Mucosa of stomach (tissue), 1 donor: ENCODE measurements at regions not wholly inside any gene's neighbourhood (a gene's known extent, or its start where the extent isn't known, plus 50 kb on each side); places are given as distances from the start of the nearest gene placed in this dataset.

Experiments used
- H3K27me3 ChIP-seq: one replicate; pipeline ENCODE4 v1.7.0; 2013; ENCODE audit warnings: mild to moderate bottlenecking, low read length; ENCODE audit not compliant: control insufficient read depth, insufficient read depth
- H3K36me3 ChIP-seq: one replicate; pipeline ENCODE4 v1.7.0; 2013; ENCODE audit warnings: low read length; ENCODE audit not compliant: control insufficient read depth, insufficient read depth
- H3K4me1 ChIP-seq: one replicate; pipeline ENCODE4 v1.7.0; 2013; ENCODE audit warnings: mild to moderate bottlenecking, low read length; ENCODE audit not compliant: control insufficient read depth, insufficient read depth
- H3K4me3 ChIP-seq: one replicate; pipeline ENCODE4 v1.7.0; 2013; ENCODE audit warnings: low read length
- H3K9ac ChIP-seq: one replicate; pipeline ENCODE4 v1.7.0; 2013; ENCODE audit warnings: mild to moderate bottlenecking, low read length, moderate library complexity
- H3K9me3 ChIP-seq: one replicate; pipeline ENCODE4 v1.7.0; 2013; ENCODE audit warnings: mild to moderate bottlenecking, low read length, moderate library complexity; ENCODE audit not compliant: control insufficient read depth
- donor health status: Pancreatic carcinoma.

DNA sequence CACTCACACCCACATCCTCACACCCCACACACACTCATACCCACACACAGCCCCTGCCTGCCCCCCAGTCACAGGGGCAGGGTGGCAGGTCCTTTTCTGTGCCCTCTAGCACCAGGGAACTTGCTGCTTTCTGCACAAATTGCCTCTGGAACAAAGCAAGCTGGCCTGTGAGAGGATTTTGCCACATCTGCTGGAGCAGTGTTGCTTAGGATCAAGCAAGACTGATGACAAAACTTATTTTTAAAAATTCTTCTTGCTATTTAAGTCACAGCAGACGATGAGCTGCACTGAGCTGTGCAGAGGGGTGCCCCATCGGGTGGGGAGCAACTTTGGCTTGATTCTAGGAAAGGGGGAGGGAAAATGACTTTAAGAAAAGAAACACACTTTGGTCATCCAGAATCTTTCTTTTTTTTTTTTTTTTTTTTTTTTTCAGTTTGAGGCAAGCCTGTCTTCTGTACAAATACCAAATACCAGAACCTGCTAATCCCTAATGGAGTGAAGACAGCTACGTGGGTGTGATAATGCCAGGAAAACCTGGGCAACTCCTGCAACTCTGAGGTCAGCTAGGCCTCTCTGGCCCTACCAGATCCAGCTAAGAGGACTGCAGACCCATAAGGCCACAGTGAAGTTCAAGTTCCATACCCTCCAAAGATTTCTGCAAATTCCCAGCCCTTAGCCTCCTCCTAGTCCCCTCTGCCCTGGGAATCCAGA, 195.3 kb downstream of the ABHD5 start:
- Histone ChIP-seq H3K9me3 (no peaks in the 10 kb centered on the region), H3K27me3 (no peaks in the 10 kb centered on the region), H3K4me3 (no peak overlapping the region), H3K9ac (no peak overlapping the region), H3K4me1 (peaks cover 10% of the 10 kb centered on the region), H3K36me3 (no peaks in the 10 kb centered on the region)

DNA sequence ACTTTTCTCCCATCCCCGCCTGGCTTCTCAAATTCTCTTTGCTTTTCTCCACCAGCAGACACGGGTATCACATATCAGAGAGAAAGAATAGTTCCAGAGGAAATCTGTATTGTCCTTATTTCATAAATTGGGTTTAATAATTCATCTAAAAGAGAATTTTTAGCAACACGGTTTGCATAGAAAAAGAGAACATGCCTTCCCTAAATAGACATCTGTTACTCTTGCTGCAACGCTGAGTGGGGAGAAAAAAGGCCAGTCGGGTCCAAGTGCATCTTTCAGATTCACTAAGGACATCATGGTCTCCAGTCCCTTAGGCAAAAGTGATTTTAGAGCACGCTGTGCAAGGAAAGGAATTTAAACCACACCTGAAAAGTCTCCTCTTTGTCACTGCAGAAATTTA, 201.3 kb downstream of the ABHD5 start:
- Histone ChIP-seq H3K4me3 (no peak overlapping the region), H3K9me3 (no peaks in the 10 kb centered on the region), H3K4me1 (peaks cover 11% of the 10 kb centered on the region), H3K36me3 (no peaks in the 10 kb centered on the region), H3K27me3 (peaks cover 29% of the 10 kb centered on the region), H3K9ac (no peak overlapping the region)

DNA sequence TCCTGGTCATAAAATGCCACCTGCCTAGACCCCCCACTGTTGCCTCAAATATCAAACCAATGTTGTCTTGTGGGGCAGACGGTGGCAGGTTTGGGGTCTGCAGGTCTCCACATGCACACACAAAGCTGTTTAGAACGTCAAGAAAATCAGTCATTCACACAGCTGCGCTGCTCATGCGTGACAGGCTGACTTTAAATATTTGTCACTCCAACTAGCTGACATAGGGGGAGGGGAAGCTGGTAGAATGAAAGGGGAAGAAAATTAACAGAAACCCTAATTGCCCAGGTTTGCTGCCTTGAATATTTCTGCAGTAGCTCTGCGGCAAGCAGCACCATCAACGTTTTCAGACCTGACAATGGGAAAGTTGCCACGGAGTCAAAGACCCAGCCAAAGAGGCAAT, 201.8 kb downstream of the ABHD5 start:
- Histone ChIP-seq H3K36me3 (no peaks in the 10 kb centered on the region), H3K9ac (no peak overlapping the region), H3K9me3 (no peaks in the 10 kb centered on the region), H3K27me3 (peaks cover 29% of the 10 kb centered on the region), H3K4me3 (no peak overlapping the region), H3K4me1 (peaks cover 11% of the 10 kb centered on the region)

DNA sequence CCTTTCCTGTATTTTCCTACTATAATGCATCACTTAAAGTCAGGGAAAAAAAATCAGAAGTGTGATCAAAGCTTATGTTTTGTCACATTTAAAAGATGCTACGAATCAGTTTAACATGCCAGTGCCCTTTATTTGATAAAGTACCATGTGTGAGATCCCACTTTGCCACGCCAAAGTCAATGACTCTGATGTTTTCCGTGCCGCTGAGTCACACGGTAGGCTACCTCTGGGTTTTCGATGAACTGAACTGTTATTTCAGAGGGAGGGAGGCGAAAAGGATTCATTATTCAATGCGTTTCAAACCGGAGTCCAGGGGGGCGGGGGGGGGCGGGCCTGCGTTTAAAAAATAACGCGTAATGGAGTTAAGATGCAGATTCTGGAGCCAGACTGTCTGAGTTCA, 203.0 kb downstream of the ABHD5 start:
- no peak overlapping the region for H3K4me3 ChIP-seq
- peaks cover 11% of the 10 kb centered on the region for H3K4me1 ChIP-seq
- no peaks in the 10 kb centered on the region for H3K36me3 ChIP-seq
- H3K9me3 ChIP-seq, result no peaks in the 10 kb centered on the region
- H3K27me3 ChIP-seq, result peaks cover 35% of the 10 kb centered on the region
- H3K9ac ChIP-seq, result no peak overlapping the region

DNA sequence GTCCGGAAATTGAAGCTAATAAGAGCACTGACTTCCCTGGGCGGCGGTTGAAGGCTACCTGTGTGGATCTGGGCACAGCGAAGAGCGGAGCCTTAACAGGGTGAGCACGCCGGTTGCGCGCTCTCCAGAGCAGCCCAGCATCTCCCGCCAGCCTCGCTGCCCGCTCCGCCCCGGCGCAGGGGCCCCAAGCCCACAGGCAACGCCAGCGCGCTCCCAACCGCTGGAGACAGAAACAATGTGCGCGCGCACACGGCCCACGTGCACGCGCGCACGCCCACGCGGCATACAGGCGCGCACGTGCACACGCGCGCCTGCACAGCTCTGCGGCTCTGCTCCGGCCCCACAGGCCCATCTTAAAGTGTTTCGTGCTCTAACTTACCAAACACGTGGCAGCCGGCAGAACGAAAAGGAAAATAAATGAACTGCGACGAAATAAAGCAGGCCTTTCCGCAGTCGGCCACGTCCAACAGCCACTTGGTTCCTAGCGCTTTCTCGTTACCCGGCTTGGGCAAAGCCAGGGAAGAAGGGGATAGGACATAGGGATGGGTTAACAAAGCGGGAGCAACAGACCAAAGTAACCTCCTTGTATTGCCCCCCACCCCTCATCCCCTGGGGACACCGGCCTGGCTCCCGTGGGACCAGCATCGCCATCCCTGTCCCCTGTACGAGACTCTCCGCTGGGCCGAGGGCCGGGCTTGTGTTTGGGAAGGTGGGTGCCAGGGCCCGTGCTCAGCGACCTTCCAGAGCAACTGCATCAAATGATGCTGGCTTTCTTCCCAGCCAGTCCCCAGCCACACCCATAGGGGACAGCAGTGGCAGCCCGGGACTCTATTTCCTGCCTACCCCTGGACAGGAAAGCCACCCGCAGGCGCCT, 203.7 kb downstream of the ABHD5 start:
- Histone ChIP-seq H3K4me3 (peak overlapping the region; percentile 31), H3K9ac (peak overlapping the region; percentile 43), H3K9me3 (no peaks in the 10 kb centered on the region)

DNA sequence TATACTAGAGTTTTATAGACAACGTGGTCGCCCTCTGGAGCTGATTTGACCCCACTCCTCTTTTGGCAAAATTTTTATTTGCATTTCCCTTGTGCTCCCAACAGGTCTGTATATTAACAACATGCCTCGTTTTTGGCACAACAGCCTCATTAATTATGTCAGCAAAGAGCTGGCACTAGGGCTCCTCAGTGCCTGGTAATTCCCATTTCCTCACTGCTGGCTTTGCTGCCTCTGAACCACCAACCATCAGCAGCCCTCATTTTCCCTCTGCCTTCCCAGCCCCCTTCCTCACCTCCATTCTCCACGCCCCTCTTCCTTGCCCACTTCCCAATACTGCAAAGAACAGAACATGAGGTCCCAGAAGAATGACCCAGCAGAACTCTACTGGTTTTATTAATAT, 204.8 kb downstream of the ABHD5 start:
- H3K9ac ChIP-seq, result no peak overlapping the region
- H3K4me3 ChIP-seq, result no peak overlapping the region
- H3K27me3 ChIP-seq, result peaks cover 35% of the 10 kb centered on the region
- H3K36me3 ChIP-seq, result no peaks in the 10 kb centered on the region
- no peaks in the 10 kb centered on the region for H3K9me3 ChIP-seq
- peaks cover 11% of the 10 kb centered on the region for H3K4me1 ChIP-seq

More for the DNA sequence above, 203.7 kb downstream of the ABHD5 start:
- Histone ChIP-seq H3K27me3 (peaks cover 35% of the 10 kb centered on the region), H3K4me1 (peaks cover 11% of the 10 kb centered on the region), H3K36me3 (no peaks in the 10 kb centered on the region)

DNA sequence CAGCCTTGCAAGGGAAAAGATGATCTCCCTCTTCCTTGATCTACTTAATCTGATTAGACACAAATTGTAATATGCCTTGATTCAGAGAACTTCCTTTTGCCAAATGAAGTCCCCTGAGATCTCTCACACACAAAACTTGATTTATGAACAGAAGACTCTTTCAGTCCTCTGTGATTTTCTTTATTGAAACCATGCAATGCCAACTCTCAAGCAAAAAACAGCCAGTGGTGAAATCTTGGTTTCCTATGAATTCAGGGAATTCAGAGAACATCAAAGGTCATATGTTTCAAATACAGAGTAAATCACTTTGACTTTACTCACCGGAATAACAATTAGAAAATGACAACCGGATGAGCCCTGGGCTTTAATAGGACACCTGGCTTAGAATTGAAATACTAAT, 211.7 kb downstream of the ABHD5 start:
- H3K36me3 ChIP-seq, result no peaks in the 10 kb centered on the region
- no peak overlapping the region for H3K4me3 ChIP-seq
- peaks cover 6% of the 10 kb centered on the region for H3K27me3 ChIP-seq
- H3K9me3 ChIP-seq, result no peaks in the 10 kb centered on the region
- no peaks in the 10 kb centered on the region for H3K4me1 ChIP-seq
- no peak overlapping the region for H3K9ac ChIP-seq

DNA sequence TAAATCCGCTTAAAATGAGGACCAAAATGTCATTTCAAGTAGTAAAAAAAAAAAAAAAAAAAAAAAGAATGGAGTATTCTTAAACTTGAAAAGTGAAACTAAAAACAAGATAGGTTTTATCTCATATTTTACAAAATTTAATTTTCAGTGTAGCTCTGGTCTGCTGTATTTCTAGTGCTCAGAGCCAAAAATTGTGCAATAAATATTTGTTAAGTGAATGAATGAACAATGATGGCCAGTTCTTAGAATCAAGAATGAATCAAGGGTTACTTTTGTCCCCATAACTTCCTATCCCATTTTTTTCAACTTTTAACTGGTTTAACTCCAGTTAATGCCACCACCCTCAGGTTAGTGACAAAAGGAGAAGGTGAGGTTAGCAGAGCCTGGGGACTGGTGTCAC, 214.4 kb downstream of the ABHD5 start:
- H3K36me3 ChIP-seq, result no peaks in the 10 kb centered on the region
- no peaks in the 10 kb centered on the region for H3K27me3 ChIP-seq
- H3K4me1 ChIP-seq, result no peaks in the 10 kb centered on the region
- no peak overlapping the region for H3K4me3 ChIP-seq
- no peak overlapping the region for H3K9ac ChIP-seq
- H3K9me3 ChIP-seq, result no peaks in the 10 kb centered on the region

DNA sequence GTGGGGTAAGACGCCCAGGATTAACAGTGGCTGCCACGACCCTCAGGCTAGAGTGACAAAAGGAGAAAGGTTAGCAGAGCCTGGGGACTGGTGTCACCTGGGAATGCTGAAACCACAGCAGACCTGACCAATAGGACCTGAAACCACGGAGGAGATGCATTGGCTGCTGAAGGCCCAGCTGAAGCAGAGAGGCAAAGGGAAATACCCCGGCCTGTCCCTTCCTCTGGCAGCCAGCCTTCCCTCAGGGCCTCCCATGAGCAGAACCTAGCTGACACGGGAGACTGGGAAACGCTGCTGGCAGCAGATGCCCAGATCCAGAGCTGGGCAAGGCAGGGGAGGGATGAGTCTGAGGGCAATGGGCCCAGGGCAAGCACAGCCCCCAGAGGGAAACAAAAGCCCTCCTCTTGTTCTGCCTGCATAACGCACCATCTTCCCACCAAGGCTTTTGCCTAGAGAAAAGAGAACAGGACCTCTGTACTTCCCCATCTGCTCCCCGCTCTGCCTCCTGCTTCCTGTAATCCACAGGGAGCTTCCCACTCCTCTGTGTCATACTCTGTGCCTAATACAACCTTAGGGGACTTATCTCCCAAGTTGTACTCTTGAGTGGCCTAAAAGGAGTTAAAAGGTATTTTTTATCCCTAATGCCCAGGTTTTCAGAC, 216.2 kb downstream of the ABHD5 start:
- no peaks in the 10 kb centered on the region for H3K27me3 ChIP-seq
- H3K9ac ChIP-seq, result no peak overlapping the region
- no peaks in the 10 kb centered on the region for H3K9me3 ChIP-seq
- no peaks in the 10 kb centered on the region for H3K36me3 ChIP-seq
- no peak overlapping the region for H3K4me3 ChIP-seq
- no peaks in the 10 kb centered on the region for H3K4me1 ChIP-seq

DNA sequence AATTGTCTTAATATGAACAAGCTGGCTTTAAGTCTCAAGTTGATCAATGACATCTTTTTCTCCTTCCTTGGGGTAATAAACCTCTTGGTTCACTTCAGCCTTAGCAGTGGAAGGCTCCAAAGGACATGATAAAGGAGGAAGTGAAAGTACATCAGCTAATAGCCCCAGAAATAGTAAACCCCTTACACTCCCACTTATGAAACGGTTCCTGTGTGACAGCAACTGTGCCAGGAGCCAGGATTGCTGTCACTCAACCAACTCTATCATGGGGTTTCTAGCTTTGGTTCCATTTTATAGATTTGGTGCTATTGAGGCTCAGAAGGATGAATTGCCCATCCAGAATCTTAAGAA, 216.7 kb downstream of the ABHD5 start:
- Histone ChIP-seq H3K36me3 (no peaks in the 10 kb centered on the region), H3K4me1 (no peaks in the 10 kb centered on the region), H3K27me3 (no peaks in the 10 kb centered on the region), H3K4me3 (no peak overlapping the region), H3K9ac (no peak overlapping the region), H3K9me3 (no peaks in the 10 kb centered on the region)

DNA sequence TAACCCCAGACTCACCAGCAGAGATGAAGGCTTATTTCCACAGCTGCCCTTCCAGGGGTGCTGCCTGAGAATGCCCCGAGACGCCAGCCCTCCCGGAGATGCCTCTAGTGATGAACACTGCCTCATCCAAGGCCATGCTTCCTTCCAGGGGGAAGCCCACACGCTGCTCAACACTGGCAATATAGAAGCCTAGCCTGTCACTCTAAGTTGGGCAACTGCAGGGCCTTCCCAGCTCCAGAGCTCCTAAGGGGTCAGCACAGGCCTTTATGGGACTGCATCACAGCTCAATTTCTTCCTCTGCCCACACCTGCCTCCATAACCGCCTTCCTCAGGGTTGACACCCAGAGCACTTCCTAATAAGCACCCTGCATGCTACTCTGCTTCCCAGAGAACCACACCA, 217.7 kb downstream of the ABHD5 start:
- H3K4me3 ChIP-seq, result no peak overlapping the region
- H3K9me3 ChIP-seq, result no peaks in the 10 kb centered on the region
- H3K4me1 ChIP-seq, result no peaks in the 10 kb centered on the region
- no peak overlapping the region for H3K9ac ChIP-seq
- no peaks in the 10 kb centered on the region for H3K27me3 ChIP-seq
- H3K36me3 ChIP-seq, result no peaks in the 10 kb centered on the region

DNA sequence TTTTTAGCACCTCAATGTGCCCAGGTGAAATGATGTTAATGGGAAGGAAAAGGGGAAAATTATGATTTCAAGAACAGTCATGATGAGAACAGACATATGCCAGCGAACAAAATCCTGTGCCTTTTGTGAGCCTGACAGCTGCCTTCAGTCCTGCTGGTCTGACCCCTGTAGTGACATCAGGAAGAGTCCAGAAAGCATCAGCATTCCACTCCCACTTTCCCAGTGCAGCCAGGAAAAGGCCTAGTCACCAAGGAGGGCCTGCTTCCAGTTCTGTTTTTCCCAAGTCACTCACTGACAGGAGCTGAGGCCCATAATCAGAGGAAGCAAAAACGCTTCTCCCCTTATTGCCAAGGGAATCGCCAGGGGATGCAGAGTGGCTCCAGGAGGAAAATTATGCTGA, 218.4 kb downstream of the ABHD5 start:
- Histone ChIP-seq H3K9me3 (no peaks in the 10 kb centered on the region), H3K4me1 (no peaks in the 10 kb centered on the region), H3K36me3 (no peaks in the 10 kb centered on the region), H3K9ac (no peak overlapping the region), H3K27me3 (no peaks in the 10 kb centered on the region), H3K4me3 (no peak overlapping the region)
